ENCODE measurements at regions not wholly inside any gene's neighbourhood (a gene's known extent, or its start where the extent isn't known, plus 50 kb on each side); places are given as distances from the start of the nearest gene placed in this dataset.

DNA sequence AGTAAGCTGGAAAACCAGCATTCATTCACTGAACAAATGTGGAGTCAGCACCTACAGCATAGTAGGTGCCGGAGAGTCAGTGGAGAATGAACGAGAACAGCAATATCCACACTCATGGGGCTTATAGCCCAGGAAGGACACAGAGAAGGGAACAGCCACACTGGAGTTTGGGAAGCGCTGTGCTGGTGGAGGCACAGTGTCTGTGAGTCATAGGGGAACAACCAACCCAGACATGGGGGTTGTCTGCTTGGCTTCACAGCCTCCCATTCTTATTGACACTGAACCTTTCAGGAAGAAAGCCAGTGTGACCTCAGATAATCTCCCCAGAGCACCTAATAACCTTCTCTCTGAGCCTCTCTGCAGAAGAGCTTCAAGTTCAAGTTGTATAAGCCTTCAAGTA, 56.6 kb upstream of the UBASH3B start:
- Histone ChIP-seq H3K27me3 (peaks cover 4% of the 10 kb centered on the region), H3K9me3 (replicated peaks in 1 of 3) (no peaks in the 10 kb centered on the region), H3K27ac (no peak overlapping the region), H3K36me3 (replicated peaks in 1 of 2) (no peaks in the 10 kb centered on the region), H3K4me1 (replicated peaks in 1 of 2) (peaks cover 8 to 14% of the 10 kb centered on the region in 2 donors), H3K4me3 (no peak overlapping the region)
- 94 to 98% (median 94%) methylated on average over 3 of the region's 3 CpGs for WGBS, 4 donors
- DNase-seq, result peak in 2 of 7 donors; percentile 29 to 36
- no peak for TF ChIP-seq POLR2A (IDR thresholded peaks at IDR 0.05)
- TF ChIP-seq, protein P1, sequence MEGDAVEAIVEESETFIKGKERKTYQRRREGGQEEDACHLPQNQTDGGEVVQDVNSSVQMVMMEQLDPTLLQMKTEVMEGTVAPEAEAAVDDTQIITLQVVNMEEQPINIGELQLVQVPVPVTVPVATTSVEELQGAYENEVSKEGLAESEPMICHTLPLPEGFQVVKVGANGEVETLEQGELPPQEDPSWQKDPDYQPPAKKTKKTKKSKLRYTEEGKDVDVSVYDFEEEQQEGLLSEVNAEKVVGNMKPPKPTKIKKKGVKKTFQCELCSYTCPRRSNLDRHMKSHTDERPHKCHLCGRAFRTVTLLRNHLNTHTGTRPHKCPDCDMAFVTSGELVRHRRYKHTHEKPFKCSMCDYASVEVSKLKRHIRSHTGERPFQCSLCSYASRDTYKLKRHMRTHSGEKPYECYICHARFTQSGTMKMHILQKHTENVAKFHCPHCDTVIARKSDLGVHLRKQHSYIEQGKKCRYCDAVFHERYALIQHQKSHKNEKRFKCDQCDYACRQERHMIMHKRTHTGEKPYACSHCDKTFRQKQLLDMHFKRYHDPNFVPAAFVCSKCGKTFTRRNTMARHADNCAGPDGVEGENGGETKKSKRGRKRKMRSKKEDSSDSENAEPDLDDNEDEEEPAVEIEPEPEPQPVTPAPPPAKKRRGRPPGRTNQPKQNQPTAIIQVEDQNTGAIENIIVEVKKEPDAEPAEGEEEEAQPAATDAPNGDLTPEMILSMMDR (IDR thresholded peaks at IDR 0.05), result no peak
- intact Hi-C loops (cut with DNase I), result no loop called here

DNA sequence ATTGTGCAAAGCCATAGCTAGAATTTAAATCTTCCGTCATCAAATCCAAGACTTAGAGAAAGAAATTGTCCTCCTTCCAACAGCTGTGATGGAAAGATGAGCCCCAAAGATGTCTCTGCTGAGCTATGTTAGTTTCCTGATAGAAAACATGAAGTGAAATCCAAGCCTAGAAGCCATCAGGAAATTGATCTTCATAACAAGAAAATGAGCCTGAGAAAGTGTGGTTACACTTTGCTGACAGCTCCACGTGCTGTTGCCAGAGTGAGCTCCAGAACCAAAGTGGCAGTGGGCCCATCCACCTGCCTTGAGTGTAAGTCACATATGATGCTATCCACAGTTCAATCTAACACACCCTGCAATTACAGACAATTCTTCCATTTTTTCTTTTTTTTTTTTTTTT, 58.0 kb upstream of the UBASH3B start:
- 69 to 95% (median 81%) methylated on average over 2 of the region's 2 CpGs for WGBS, 4 donors
- Histone ChIP-seq H3K36me3 (replicated peaks in 1 of 2) (no peaks in the 10 kb centered on the region), H3K4me1 (replicated peaks in 1 of 2) (peaks cover 8 to 14% of the 10 kb centered on the region in 2 donors), H3K9me3 (replicated peaks in 1 of 3) (no peaks in the 10 kb centered on the region), H3K4me3 (no peak overlapping the region), H3K27ac (no peak overlapping the region), H3K27me3 (peaks cover 4% of the 10 kb centered on the region)
- TF ChIP-seq, protein P1 (IDR thresholded peaks at IDR 0.05), result no peak
- TF ChIP-seq POLR2A (IDR thresholded peaks at IDR 0.05), result no peak
- intact Hi-C loops (cut with DNase I), result no loop called here
- no peak for DNase-seq

DNA sequence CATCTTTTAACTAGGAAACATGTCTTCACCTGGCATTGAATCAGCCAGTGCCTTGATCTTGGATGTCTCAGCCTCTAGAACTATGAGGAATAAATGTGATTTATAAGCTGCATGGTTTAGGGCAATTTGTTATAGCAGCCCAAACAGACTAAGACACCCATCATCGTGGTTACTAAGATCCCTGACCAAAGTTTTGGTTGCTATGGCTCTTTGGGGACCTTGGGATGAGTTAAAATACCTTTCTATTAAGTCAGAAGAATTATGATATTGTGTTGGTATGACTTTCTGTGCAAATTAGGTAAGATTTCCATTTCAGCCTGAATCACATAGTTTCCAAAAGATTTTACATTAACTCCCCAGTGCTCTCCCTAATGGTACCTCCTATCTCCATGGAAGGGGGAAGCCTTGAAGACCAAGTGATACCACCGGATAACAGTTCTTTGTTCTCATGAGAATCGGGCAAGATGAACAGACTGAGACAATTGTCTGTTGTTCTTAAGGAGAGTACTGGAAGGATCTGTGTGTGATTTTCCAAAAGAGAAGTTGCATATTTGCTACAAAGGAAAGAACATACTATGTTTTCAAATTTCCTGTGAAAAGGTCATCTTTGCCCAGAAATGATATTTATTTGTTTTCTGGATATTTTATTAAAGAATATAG, 60.4 kb upstream of the UBASH3B start:
- no peaks in the 10 kb centered on the region for H3K36me3 ChIP-seq (replicated peaks in 1 of 2)
- 78 to 93% (median 88%) methylated on average over 3 of the region's 3 CpGs for WGBS, 4 donors
- no peak for DNase-seq
- intact Hi-C loops (cut with DNase I), result no loop called here
- no peaks in the 10 kb centered on the region for H3K4me1 ChIP-seq (replicated peaks in 1 of 2)
- TF ChIP-seq, protein P1 (IDR thresholded peaks at IDR 0.05), result no peak
- no peak for TF ChIP-seq POLR2A (IDR thresholded peaks at IDR 0.05)
- no peak overlapping the region for H3K27ac ChIP-seq
- no peak overlapping the region for H3K4me3 ChIP-seq
- H3K27me3 ChIP-seq, result peaks cover 4% of the 10 kb centered on the region
- no peaks in the 10 kb centered on the region for H3K9me3 ChIP-seq (replicated peaks in 1 of 3)

DNA sequence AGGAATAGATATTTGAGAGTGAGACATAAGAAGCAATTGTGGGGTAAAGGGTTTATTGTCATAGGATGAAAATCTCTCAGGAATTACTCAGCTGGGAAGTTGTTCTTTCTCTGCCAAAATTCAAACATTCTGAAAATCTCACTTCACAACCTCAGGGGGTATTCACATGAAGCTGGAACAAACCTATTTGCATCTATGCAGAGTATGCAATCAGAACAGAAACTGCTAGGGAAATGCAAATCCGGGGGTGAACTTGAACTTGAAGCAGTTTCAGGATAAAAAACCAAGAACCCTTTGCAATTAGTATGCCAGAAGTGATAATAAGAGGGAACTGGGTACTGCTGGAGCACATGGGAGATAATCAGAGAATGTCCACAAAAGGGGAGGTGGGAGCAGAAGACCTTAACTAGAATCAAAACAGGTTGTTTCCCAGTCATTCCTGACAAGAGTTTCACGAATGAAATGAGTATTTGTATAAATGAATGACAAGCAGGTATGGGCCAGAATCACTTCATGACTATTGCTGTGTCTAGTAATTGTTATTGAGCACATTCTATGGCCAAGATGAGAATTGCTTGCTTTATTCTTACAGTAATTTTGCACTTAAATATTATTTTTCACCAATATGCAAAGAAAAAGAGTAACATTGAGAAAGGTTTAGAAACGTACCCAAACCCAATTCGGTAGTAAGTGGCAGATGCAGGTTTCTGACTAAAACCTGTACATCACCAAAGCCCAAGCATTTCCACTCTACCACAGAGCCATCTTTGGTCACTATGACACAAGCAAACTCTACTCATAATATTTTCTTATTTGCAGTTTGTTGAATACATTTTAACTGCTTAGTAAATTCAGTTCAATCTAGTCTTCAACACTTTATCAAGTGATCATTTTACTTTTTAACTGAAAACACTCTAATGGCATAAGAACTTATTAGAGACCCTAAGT, 61.8 kb upstream of the UBASH3B start:
- Histone ChIP-seq H3K9me3 (replicated peaks in 1 of 3) (no peaks in the 10 kb centered on the region), H3K4me3 (no peak overlapping the region), H3K36me3 (replicated peaks in 1 of 2) (no peaks in the 10 kb centered on the region), H3K27ac (no peak overlapping the region), H3K4me1 (replicated peaks in 1 of 2) (no peaks in the 10 kb centered on the region), H3K27me3 (peaks cover 4% of the 10 kb centered on the region)
- intact Hi-C loops (cut with DNase I), result no loop called here
- WGBS, 4 donors, result 74 to 84% (median 79%) methylated on average over 4 of the region's 4 CpGs
- TF ChIP-seq, protein P1 (IDR thresholded peaks at IDR 0.05), result no peak
- DNase-seq, result no peak

Measured in adrenal gland (tissue), 9 donors.